ENCODE measurements at regions not wholly inside any gene's neighbourhood (a gene's known extent, or its start where the extent isn't known, plus 50 kb on each side); places are given as distances from the start of the nearest gene placed in this dataset.

GRCh38 chr16:6063526-6063925, 965.9 kb upstream of the EEF2KMT start (continued):
- no peak for TF ChIP-seq ZNF462 (CRISPR knock-in tag; IDR thresholded peaks at IDR 0.05)
- no peak for TF ChIP-seq JUNB (IDR thresholded peaks at IDR 0.05; ENCODE audit: unreplicated experiment)
- TF ChIP-seq ZNF114 (CRISPR knock-in tag; IDR thresholded peaks at IDR 0.05): no peak
- no peak for TF ChIP-seq POLR2AphosphoS5 (IDR thresholded peaks at IDR 0.05; ENCODE audit: low read depth)
- no peak for TF ChIP-seq EZH2phosphoT487 (IDR thresholded peaks at IDR 0.05; ENCODE audit: unreplicated experiment)
- no peak for TF ChIP-seq REST (IDR thresholded peaks at IDR 0.05; ENCODE audit: unreplicated experiment)
- TF ChIP-seq CREB1 (CRISPR knock-in tag; IDR thresholded peaks at IDR 0.05; ENCODE audit: low read depth): no peak
